Right atrium auricular region (tissue), 2 donors: ENCODE measurements at regions not wholly inside any gene's neighbourhood (a gene's known extent, or its start where the extent isn't known, plus 50 kb on each side); places are given as distances from the start of the nearest gene placed in this dataset.

Experiments used
- DNase-seq: peaks from one replicate; pipeline ENCODE4 v3.0.0-alpha.2; 2019; ENCODE audit warnings: low spot score
- H3K27ac ChIP-seq, 2 donors: fragments of 200-600 bp; sonication (generic); 1 replicate in 1 of 2; 2 replicates in 1 of 2; pipeline ENCODE4 v1.5.1; 2016 to 2019
- H3K27me3 ChIP-seq, 2 donors: fragments of 200-600 bp; sonication (generic); one replicate each; pipeline versions ENCODE4 v1.5.1 to v1.6.0; 2017 to 2019
- H3K36me3 ChIP-seq: fragments of 200-600 bp; sonication (generic); one replicate; pipeline ENCODE4 v1.5.1; 2016
- H3K4me1 ChIP-seq, 2 donors: fragments of 200-600 bp; sonication (generic); one replicate each; pipeline versions ENCODE4 v1.5.1 to v1.6.0; 2017 to 2019
- H3K4me3 ChIP-seq, 2 donors: fragments of 200-600 bp; sonication (generic); 1 replicate in 1 of 2; 2 replicates in 1 of 2; pipeline ENCODE4 v1.5.1; 2017 to 2019; ENCODE audit warnings: mild to moderate bottlenecking in 1 of 2, moderate library complexity in 1 of 2
- H3K9me3 ChIP-seq, 2 donors: fragments of 200-600 bp; sonication (generic); one replicate each; pipeline ENCODE4 v1.5.1; 2019
- CTCF ChIP-seq, 2 donors: fragments of 200-600 bp; sonication (generic); IDR thresholded peaks; one replicate each; pipeline ENCODE4 v1.5.1; 2019; ENCODE audit warnings: antibody characterized with exemption in 2 of 2

DNA sequence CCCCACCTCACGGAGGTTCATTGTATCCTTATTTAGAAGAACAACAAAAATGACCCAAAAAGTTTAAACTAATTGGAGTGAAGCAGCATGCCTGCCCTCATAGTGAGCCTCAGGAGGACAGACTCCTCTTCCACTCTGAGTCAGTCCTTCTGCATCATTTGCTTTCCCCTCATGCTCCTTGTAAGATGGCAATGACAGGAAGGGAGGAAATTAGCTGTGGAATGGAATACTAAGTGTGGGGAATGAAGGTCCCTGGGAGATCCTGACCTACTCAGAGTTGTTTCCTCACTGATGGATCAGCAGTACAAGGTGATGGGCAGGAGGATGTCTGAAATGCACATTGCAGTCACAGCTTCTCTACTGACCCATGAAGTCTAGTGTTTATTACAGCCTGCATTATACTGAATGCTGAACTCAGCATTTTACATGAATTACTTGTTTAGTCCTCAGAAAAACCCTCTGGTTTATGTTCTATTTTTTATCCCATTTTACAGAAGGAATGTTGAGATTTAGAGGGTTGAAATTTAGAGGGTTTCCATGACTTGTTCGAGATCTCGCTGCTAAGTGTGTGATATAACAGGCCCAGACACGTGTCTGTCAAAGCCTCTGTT lies 212.0 kb upstream of the PCSK2 start:
- Histone ChIP-seq H3K27ac (no peak overlapping the region), H3K4me1 (no peaks in the 10 kb centered on the region), H3K36me3 (no peaks in the 10 kb centered on the region), H3K27me3 (no peaks in the 10 kb centered on the region), H3K4me3 (no peak overlapping the region), H3K9me3 (peaks cover 0 to 7% of the 10 kb centered on the region in 2 donors)
- no peak for TF ChIP-seq CTCF (IDR thresholded peaks at IDR 0.05)
- no peak for DNase-seq

- peaks cover 0 to 7% of the 10 kb centered on the region in 2 donors for H3K9me3 ChIP-seq
- H3K36me3 ChIP-seq = no peaks in the 10 kb centered on the region
- H3K27ac ChIP-seq = no peak overlapping the region
- no peak overlapping the region for H3K4me3 ChIP-seq
- no peak for DNase-seq
- no peaks in the 10 kb centered on the region for H3K4me1 ChIP-seq
- H3K27me3 ChIP-seq = no peaks in the 10 kb centered on the region
- no peak for TF ChIP-seq CTCF (IDR thresholded peaks at IDR 0.05)
These were observed 209.6 kb upstream of the PCSK2 start for GRCh38 chr20:17017232-17017631.

DNA sequence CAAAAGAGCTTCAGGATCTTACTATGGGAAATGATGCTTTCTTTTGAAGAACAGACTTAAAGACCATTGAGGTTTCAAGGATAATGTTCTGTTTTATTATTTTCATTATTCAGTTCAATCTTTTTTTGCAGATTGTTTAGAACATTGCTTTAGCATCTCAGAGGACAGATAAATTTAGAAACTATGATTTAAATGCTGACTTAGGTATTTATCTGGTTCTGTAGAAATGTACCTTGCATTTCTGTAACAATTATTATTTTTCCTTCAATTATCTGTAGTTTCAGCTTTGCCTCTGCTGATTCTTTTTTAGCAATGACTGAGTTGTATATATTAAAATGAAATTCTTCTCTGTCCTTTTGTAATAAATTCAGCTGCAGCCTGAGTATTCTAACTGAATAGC lies 205.4 kb upstream of the PCSK2 start:
- TF ChIP-seq CTCF (IDR thresholded peaks at IDR 0.05) = no peak
- Histone ChIP-seq H3K9me3 (peaks cover 0 to under 1% of the 10 kb centered on the region in 2 donors), H3K4me1 (no peaks in the 10 kb centered on the region)

GRCh38 chr20:17023036-17023435 lies 203.8 kb upstream of the PCSK2 start:
- H3K27ac ChIP-seq = no peak overlapping the region
- no peaks in the 10 kb centered on the region for H3K4me1 ChIP-seq
- no peaks in the 10 kb centered on the region for H3K9me3 ChIP-seq
- no peak for TF ChIP-seq CTCF (IDR thresholded peaks at IDR 0.05)
- H3K27me3 ChIP-seq = no peaks in the 10 kb centered on the region
- DNase-seq = no peak
- no peak overlapping the region for H3K4me3 ChIP-seq
- H3K36me3 ChIP-seq = no peaks in the 10 kb centered on the region

More for the DNA sequence above, 205.4 kb upstream of the PCSK2 start:
- no peak overlapping the region for H3K27ac ChIP-seq
- no peaks in the 10 kb centered on the region for H3K36me3 ChIP-seq
- no peaks in the 10 kb centered on the region for H3K27me3 ChIP-seq
- no peak for DNase-seq
- no peak overlapping the region for H3K4me3 ChIP-seq

- DNase-seq = no peak
- H3K36me3 ChIP-seq = no peaks in the 10 kb centered on the region
- H3K27me3 ChIP-seq = no peaks in the 10 kb centered on the region
- no peak for TF ChIP-seq CTCF (IDR thresholded peaks at IDR 0.05)
- H3K27ac ChIP-seq = no peak overlapping the region
- H3K4me3 ChIP-seq = no peak overlapping the region
- H3K9me3 ChIP-seq = no peaks in the 10 kb centered on the region
- no peaks in the 10 kb centered on the region for H3K4me1 ChIP-seq
These were observed 203.0 kb upstream of the PCSK2 start for GRCh38 chr20:17023806-17024205.

DNA sequence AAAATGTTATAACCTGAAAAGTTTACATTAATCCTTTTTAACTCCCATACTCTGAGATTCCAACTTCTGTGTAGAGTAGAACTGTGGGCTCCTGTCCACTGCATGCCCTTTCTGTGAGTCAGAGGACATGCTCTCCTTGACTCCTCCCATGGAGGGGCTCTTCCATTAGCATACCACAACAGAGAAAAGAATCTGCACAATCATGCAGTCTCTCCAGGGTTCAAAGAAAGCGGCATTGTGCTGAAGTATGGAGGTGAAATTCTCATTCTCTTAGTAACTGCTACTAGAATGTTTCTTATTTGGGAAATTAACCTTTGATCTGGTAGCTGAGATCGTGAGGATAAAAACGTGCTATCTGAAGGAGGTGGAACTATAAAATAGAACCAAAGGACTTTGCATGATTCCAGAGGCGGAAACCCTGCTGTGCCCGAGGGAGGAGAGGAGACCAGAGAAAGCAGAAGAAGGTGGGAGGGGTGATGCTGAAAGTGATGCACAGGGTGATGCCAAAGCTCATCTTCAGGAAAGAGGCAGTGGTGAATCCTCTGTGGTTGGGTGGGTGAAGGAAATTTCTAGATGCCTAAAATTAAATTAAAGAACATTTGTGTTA lies 202.2 kb upstream of the PCSK2 start:
- DNase-seq = no peak

More for the DNA sequence above, 202.2 kb upstream of the PCSK2 start:
- H3K4me1 ChIP-seq = no peaks in the 10 kb centered on the region
- no peaks in the 10 kb centered on the region for H3K36me3 ChIP-seq
- H3K27ac ChIP-seq = no peak overlapping the region
- no peak for TF ChIP-seq CTCF (IDR thresholded peaks at IDR 0.05)
- no peak overlapping the region for H3K4me3 ChIP-seq
- no peaks in the 10 kb centered on the region for H3K9me3 ChIP-seq
- no peaks in the 10 kb centered on the region for H3K27me3 ChIP-seq
